ENCODE measurements at regions not wholly inside any gene's neighbourhood (a gene's known extent, or its start where the extent isn't known, plus 50 kb on each side); places are given as distances from the start of the nearest gene placed in this dataset.

- Histone ChIP-seq H3K4me1 (ENCODE audit: control insufficient read depth, extremely low read depth, insufficient read depth, low read length) (peaks cover 18% of the 10 kb centered on the region), H3K79me2 (ENCODE audit: control insufficient read depth, insufficient read depth, low read length) (no peaks in the 10 kb centered on the region), H2AFZ (ENCODE audit: low read depth, low read length) (no peak overlapping the region), H3K9me1 (replicated peaks; ENCODE audit: control insufficient read depth, extremely low read depth, insufficient read depth, low read length) (no peaks in the 10 kb centered on the region), H4K20me1 (replicated peaks; ENCODE audit: control insufficient read depth, extremely low read depth, insufficient read depth, low read length) (no peaks in the 10 kb centered on the region), H3K4me3 (replicated peaks in 1 of 3; ENCODE audit: insufficient read depth in 1 of 3, low read depth in 1 of 3, low read length in 3 of 3) (no peak overlapping the region), H3K27ac (ENCODE audit: insufficient read depth, low read depth, low read length) (no peak overlapping the region), H3K27me3 (ENCODE audit: control insufficient read depth in 2 of 2, insufficient read depth in 2 of 2, low read length in 2 of 2) (no peaks in the 10 kb centered on the region), H3K9me3 (replicated peaks; ENCODE audit: control insufficient read depth, insufficient read depth, low read length) (no peaks in the 10 kb centered on the region), H3K4me2 (ENCODE audit: insufficient read depth, low read length) (no peak overlapping the region), H3K9ac (replicated peaks; ENCODE audit: extremely low read depth, insufficient read depth, low read length) (no peak overlapping the region), H3K36me3 (ENCODE audit: control insufficient read depth in 2 of 2, extremely low read depth in 1 of 2, insufficient read depth in 2 of 2, low read length in 2 of 2) (no peaks in the 10 kb centered on the region)
- dilution Hi-C loops (cut with MboI; ENCODE audit: extremely low pct_ligation_motif_present, low sequenced_read_pairs) = no loop called here
- no peak for FAIRE-seq
- TF ChIP-seq MAX (IDR thresholded peaks at IDR 0.05; ENCODE audit: insufficient read depth, insufficient read length) = no peak
- TF ChIP-seq EZH2 (IDR thresholded peaks at IDR 0.05; ENCODE audit: borderline replicate concordance, low read depth, low read length, severe bottlenecking) = no peak
- no peak for TF ChIP-seq POLR2A (IDR thresholded peaks at IDR 0.05; ENCODE audit: low read depth, low read length)
- no peak for TF ChIP-seq CTCF (IDR thresholded peaks at IDR 0.05; ENCODE audit: extremely low read depth in 1 of 2, insufficient read depth in 1 of 2, low read depth in 1 of 2, low read length in 2 of 2)
- no peak for TF ChIP-seq JUN (IDR thresholded peaks at IDR 0.05; ENCODE audit: borderline replicate concordance, insufficient read depth, insufficient read length, low read depth)
- TF ChIP-seq GATA2 (IDR thresholded peaks at IDR 0.05; ENCODE audit: insufficient read depth, insufficient read length, low read depth, low read length) = no peak
- TF ChIP-seq FOS (IDR thresholded peaks at IDR 0.05; ENCODE audit: borderline replicate concordance, insufficient read depth, low read length) = no peak
- TF ChIP-seq POLR2AphosphoS5 (IDR thresholded peaks at IDR 0.05; ENCODE audit: insufficient read depth, low read depth, low read length) = no peak
- no peak for TF ChIP-seq MYC (IDR thresholded peaks at IDR 0.05; ENCODE audit: low read depth, low read length)
- BruUV-seq (replicated peaks) = no TSS peak
- CTCF ChIA-PET = no interaction called here
- POLR2A ChIA-PET = no interaction called here
- no peak for DNase-seq (ENCODE audit: low read depth, low spot score)
- intact Hi-C loops (cut with micrococcal nuclease) = no loop called here
Observed at GRCh38 chr13:107770541-107770940, 444.8 kb downstream of the LIG4 start.
